B cell (primary cell): ENCODE measurements at regions not wholly inside any gene's neighbourhood (a gene's known extent, or its start where the extent isn't known, plus 50 kb on each side); places are given as distances from the start of the nearest gene placed in this dataset.

Source experiments
- CTCF ChIP-seq: fragments of 200-600 bp; IDR thresholded peaks from one replicate; pipeline ENCODE4 v1.8.0; 2022; ENCODE audit warnings: antibody characterized with exemption, mild to moderate bottlenecking
- EZH2 ChIP-seq: IDR thresholded peaks from 2 replicates; pipeline ENCODE4 v1.6.1; 2012; ENCODE audit warnings: borderline replicate concordance, low read depth, mild to moderate bottlenecking, moderate library complexity, low read length; ENCODE audit not compliant: insufficient read depth, poor library complexity, severe bottlenecking

GRCh38 chr9:129548571-129549135 lies 72.2 kb downstream of the C9orf50 start:
- TF ChIP-seq CTCF = no peak
- TF ChIP-seq EZH2 = no peak
